ENCODE measurements at regions not wholly inside any gene's neighbourhood (a gene's known extent, or its start where the extent isn't known, plus 50 kb on each side); places are given as distances from the start of the nearest gene placed in this dataset.

DNA sequence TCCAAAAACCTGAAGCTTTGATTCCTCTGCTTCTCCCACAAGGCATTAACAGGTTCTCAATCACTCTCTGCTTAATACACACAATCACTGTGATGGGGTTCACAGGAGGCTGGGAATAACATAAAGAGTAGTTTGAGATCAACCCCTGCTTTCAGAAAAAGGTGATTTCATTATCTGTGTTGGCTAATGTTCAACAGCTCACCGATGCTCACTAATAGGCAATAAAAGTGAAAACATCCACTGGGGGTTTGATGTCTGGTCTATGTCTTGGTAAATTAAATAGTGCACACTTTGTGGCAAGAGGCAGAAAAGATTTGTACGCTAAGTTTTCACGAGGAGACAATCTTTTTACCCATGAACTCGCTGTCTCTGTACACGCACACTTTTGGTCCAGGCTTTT is 159.3 kb upstream of the SERPINE2 start:
- no peaks in the 10 kb centered on the region for H3K36me3 ChIP-seq (ENCODE audit: control insufficient read depth in 2 of 3, insufficient read depth in 3 of 3, low read length in 3 of 3)
- H3K27me3 ChIP-seq (ENCODE audit: control insufficient read depth, insufficient read depth, low read length) = no peaks in the 10 kb centered on the region
- FAIRE-seq (no peak), DNase-seq (no peak)
- intact Hi-C loops (cut with DNase I) = no loop called here
- H3K9ac ChIP-seq (ENCODE audit: low read length in 3 of 3) = no peak overlapping the region
- H3K4me3 ChIP-seq (ENCODE audit: low read length in 3 of 3) = no peak overlapping the region
- TF ChIP-seq, protein P1, sequence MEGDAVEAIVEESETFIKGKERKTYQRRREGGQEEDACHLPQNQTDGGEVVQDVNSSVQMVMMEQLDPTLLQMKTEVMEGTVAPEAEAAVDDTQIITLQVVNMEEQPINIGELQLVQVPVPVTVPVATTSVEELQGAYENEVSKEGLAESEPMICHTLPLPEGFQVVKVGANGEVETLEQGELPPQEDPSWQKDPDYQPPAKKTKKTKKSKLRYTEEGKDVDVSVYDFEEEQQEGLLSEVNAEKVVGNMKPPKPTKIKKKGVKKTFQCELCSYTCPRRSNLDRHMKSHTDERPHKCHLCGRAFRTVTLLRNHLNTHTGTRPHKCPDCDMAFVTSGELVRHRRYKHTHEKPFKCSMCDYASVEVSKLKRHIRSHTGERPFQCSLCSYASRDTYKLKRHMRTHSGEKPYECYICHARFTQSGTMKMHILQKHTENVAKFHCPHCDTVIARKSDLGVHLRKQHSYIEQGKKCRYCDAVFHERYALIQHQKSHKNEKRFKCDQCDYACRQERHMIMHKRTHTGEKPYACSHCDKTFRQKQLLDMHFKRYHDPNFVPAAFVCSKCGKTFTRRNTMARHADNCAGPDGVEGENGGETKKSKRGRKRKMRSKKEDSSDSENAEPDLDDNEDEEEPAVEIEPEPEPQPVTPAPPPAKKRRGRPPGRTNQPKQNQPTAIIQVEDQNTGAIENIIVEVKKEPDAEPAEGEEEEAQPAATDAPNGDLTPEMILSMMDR (IDR thresholded peaks at IDR 0.05; ENCODE audit: borderline replicate concordance, extremely low read depth, insufficient read depth) = no peak
- no peak overlapping the region for H3K27ac ChIP-seq (ENCODE audit: low read depth in 2 of 2, low read length in 2 of 2)
- no peaks in the 10 kb centered on the region for H3K4me1 ChIP-seq (ENCODE audit: control insufficient read depth in 2 of 3, insufficient read depth in 2 of 3, low read depth in 1 of 3, low read length in 3 of 3)
- H3K9me3 ChIP-seq (ENCODE audit: control insufficient read depth in 2 of 3, insufficient read depth in 1 of 3, low read length in 3 of 3) = no peaks in the 10 kb centered on the region

DNA sequence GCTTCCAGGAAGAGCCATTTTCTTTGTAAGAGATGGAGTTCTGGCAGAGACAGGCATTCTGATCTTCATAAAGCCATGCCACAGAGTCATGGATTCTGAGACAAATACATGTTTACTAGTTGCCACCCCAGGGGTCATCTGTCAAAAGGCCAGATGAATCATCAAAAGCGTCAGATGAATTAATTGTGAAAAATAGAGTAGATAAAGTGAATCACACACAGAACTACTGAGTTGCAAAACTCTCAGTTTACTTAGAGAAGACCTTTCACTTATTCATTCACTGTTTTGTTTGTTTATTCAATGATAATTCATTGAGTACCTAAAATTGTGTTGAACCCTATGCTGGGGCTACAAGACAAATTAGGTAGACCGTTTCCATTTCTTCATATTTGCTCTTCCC is 157.7 kb upstream of the SERPINE2 start:
- intact Hi-C loops (cut with DNase I) = no loop called here
- Histone ChIP-seq H3K4me3 (ENCODE audit: low read length in 3 of 3) (no peak overlapping the region), H3K9ac (ENCODE audit: low read length in 3 of 3) (no peak overlapping the region), H3K9me3 (ENCODE audit: control insufficient read depth in 2 of 3, insufficient read depth in 1 of 3, low read length in 3 of 3) (peaks cover 0 to 8% (median 0%) of the 10 kb centered on the region in 3 donors), H3K27me3 (ENCODE audit: control insufficient read depth, insufficient read depth, low read length) (no peaks in the 10 kb centered on the region), H3K27ac (ENCODE audit: low read depth in 2 of 2, low read length in 2 of 2) (no peak overlapping the region), H3K4me1 (ENCODE audit: control insufficient read depth in 2 of 3, insufficient read depth in 2 of 3, low read depth in 1 of 3, low read length in 3 of 3) (no peaks in the 10 kb centered on the region), H3K36me3 (ENCODE audit: control insufficient read depth in 2 of 3, insufficient read depth in 3 of 3, low read length in 3 of 3) (no peaks in the 10 kb centered on the region)
- FAIRE-seq = no peak
- TF ChIP-seq, protein P1 (IDR thresholded peaks at IDR 0.05; ENCODE audit: borderline replicate concordance, extremely low read depth, insufficient read depth) = no peak
- DNase-seq = no peak

DNA sequence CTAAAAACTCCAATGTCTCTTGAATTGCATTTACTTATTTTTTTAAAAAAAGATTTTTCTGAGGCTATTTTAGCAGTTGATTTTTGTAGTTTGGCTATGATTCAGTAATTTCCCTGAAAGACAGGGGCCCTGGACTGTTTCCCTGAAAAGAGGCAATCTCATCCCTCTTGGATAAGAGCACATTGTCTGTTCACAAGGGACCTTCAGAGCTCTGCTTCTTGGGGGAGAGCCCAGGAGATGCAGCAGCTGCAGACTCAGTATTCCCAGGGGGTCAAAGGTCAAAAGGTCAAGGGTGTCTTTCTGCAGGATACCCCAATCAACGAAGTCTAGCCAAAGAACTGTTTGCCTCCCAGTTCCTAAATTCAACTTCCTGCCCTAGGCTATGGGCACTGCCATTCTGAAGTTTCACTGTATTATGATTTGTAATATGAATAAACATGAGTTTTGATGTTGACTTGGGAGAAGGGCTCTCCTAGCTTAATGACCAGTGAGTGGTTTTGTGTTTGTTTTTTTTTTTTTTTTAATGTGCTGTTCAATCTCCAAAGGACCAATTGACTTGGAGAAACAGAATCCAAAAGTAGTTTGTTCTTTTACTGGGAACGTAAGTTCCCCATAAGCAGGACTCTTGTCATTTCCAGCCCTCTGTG is 157.0 kb upstream of the SERPINE2 start:
- intact Hi-C loops (cut with DNase I) = no loop called here
- Histone ChIP-seq H3K27ac (ENCODE audit: low read depth in 2 of 2, low read length in 2 of 2) (no peak overlapping the region), H3K36me3 (ENCODE audit: control insufficient read depth in 2 of 3, insufficient read depth in 3 of 3, low read length in 3 of 3) (no peaks in the 10 kb centered on the region), H3K9ac (ENCODE audit: low read length in 3 of 3) (no peak overlapping the region), H3K9me3 (ENCODE audit: control insufficient read depth in 2 of 3, insufficient read depth in 1 of 3, low read length in 3 of 3) (peaks cover 0 to 8% (median 0%) of the 10 kb centered on the region in 3 donors), H3K27me3 (ENCODE audit: control insufficient read depth, insufficient read depth, low read length) (no peaks in the 10 kb centered on the region), H3K4me1 (ENCODE audit: control insufficient read depth in 2 of 3, insufficient read depth in 2 of 3, low read depth in 1 of 3, low read length in 3 of 3) (no peaks in the 10 kb centered on the region), H3K4me3 (ENCODE audit: low read length in 3 of 3) (no peak overlapping the region)
- FAIRE-seq = no peak
- TF ChIP-seq, protein P1 (IDR thresholded peaks at IDR 0.05; ENCODE audit: borderline replicate concordance, extremely low read depth, insufficient read depth) = no peak
- DNase-seq = no peak

DNA sequence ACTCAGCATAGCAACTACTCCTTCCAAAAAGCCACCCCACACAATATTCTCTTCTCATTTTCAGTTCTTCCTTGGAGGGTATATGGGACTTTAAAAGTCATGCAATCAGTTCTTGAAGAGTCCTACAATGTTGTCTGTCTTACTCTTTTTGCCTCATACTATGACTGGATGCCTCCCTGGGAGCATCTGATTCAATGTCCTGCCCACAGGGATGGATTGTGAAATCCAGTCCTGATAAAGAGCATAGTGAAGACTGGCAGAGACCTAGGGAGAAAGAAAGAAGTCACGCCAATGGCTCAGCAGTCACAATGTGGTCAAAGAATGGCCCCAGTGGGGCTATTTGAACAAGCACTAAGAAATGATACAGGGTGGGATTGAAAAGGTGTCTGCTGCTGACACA is 155.1 kb upstream of the SERPINE2 start:
- TF ChIP-seq, protein P1 (IDR thresholded peaks at IDR 0.05; ENCODE audit: borderline replicate concordance, extremely low read depth, insufficient read depth) = no peak
- Histone ChIP-seq H3K9me3 (ENCODE audit: control insufficient read depth in 2 of 3, insufficient read depth in 1 of 3, low read length in 3 of 3) (peaks cover 0 to 8% (median 0%) of the 10 kb centered on the region in 3 donors), H3K9ac (ENCODE audit: low read length in 3 of 3) (no peak overlapping the region), H3K27ac (ENCODE audit: low read depth in 2 of 2, low read length in 2 of 2) (no peak overlapping the region), H3K4me3 (ENCODE audit: low read length in 3 of 3) (no peak overlapping the region), H3K4me1 (ENCODE audit: control insufficient read depth in 2 of 3, insufficient read depth in 2 of 3, low read depth in 1 of 3, low read length in 3 of 3) (no peaks in the 10 kb centered on the region), H3K36me3 (ENCODE audit: control insufficient read depth in 2 of 3, insufficient read depth in 3 of 3, low read length in 3 of 3) (no peaks in the 10 kb centered on the region), H3K27me3 (ENCODE audit: control insufficient read depth, insufficient read depth, low read length) (no peaks in the 10 kb centered on the region)
- FAIRE-seq (no peak), DNase-seq (no peak)
- intact Hi-C loops (cut with DNase I) = no loop called here

Measured in kidney (tissue), 13 donors.